Body of pancreas (tissue), 4 donors: ENCODE measurements at regions not wholly inside any gene's neighbourhood (a gene's known extent, or its start where the extent isn't known, plus 50 kb on each side); places are given as distances from the start of the nearest gene placed in this dataset.
A peak's percentile ranks its signal among the peaks of the same experiment; 100 is the strongest.
"Not testable (repeated sequence)": the region's sequence is repeated elsewhere in the genome, so short reads cannot be mapped to it uniquely, and the experiment has no call there.

Source experiments
- ATAC-seq: fragments of 150-250 bp; one replicate; pipeline ENCODE4 v1.9.1; 2016
- DNase-seq, 4 donors: peaks; one replicate each; pipeline ENCODE4 v3.0.0-alpha.2; 2019
- H3K27ac ChIP-seq, 4 donors: fragments of 200-600 bp; sonication (generic); 1 replicate in 3 of 4; 2 replicates in 1 of 4; pipeline versions ENCODE4 v1.5.1 to v1.6.1; 2016 to 2019; ENCODE audit warnings: mild to moderate bottlenecking in 1 of 4, mixed read lengths in 1 of 4, moderate library complexity in 1 of 4
- H3K27me3 ChIP-seq, 2 donors: fragments of 200-600 bp; sonication (generic); one replicate each; pipeline ENCODE4 v1.6.0; 2016; ENCODE audit warnings: mild to moderate bottlenecking in 1 of 2
- H3K36me3 ChIP-seq, 2 donors: fragments of 200-600 bp; sonication (generic); replicated peaks in 1 of 2; 2 replicates each; pipeline ENCODE4 v1.5.1; 2016; ENCODE audit warnings: low read depth in 2 of 2; ENCODE audit not compliant: insufficient read depth in 1 of 2
- H3K4me1 ChIP-seq: fragments of 200-600 bp; sonication (generic); one replicate; pipeline ENCODE4 v1.6.0; 2016
- H3K4me3 ChIP-seq, 2 donors: fragments of 200-600 bp; sonication (generic); 1 replicate in 1 of 2; 2 replicates in 1 of 2; pipeline ENCODE4 v1.5.1; 2016 to 2019
- H3K9me3 ChIP-seq, 3 donors: fragments of 200-600 bp; sonication (generic); 1 replicate in 2 of 3; 2 replicates in 1 of 3; pipeline ENCODE4 v1.5.1; 2016
- POLR2A ChIP-seq, 3 donors: fragments of 450-650 bp; IDR thresholded peaks; one replicate each; pipeline ENCODE4 v1.6.1; 2016; ENCODE audit warnings: antibody characterized with exemption in 3 of 3, mild to moderate bottlenecking in 2 of 3
- WGBS, 2 donors: methylation state at CpG; one replicate each; pipeline ENCODE4 v1.1.5; 2017; 5-methylcytosine and 5-hydroxymethylcytosine counted together
- intact Hi-C: fragments of 100-400 bp; cut with DNase I; formaldehyde crosslinking; loops from one replicate; pipeline ENCODE4 v1.15.1; 2023
- TF ChIP-seq, protein P1 (sequence below), 7 experiments: fragments of 450-650 bp in 4 of 7; fragments of 200-600 bp in 3 of 7; sonication (generic) in 3 of 7; IDR thresholded peaks; one replicate each; pipeline ENCODE4 v1.5.1; 2016 to 2019; ENCODE audit warnings: antibody characterized with exemption in 7 of 7

DNA sequence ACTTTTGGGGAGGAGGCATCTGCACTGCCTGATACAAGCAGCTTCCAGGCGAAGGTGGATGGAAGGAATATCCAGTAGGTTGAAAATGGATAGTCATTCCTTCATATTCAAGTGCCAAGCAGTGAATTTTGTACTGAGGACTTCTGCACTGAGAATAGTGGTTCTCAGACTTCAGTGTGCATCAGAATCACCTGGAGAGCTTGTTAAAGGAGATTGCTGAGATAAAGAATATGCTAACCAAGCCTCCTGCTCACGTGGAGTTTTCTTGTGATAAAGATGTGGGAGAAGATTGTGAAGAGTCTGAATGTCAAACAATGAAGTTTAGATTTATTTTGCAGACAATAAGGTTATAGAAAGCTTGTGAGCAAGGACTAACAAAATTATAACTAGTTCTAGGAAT, 97.8 kb downstream of the HFE start:
- peaks cover 26% of the 10 kb centered on the region for H3K4me1 ChIP-seq
- no peaks in the 10 kb centered on the region for H3K27me3 ChIP-seq
- no peak for DNase-seq
- WGBS, 2 donors, result 65 to 90% methylated on average over 2 of the region's 2 CpGs
- no peak overlapping the region for H3K4me3 ChIP-seq
- H3K9me3 ChIP-seq, result no peaks in the 10 kb centered on the region
- TF ChIP-seq, protein P1, sequence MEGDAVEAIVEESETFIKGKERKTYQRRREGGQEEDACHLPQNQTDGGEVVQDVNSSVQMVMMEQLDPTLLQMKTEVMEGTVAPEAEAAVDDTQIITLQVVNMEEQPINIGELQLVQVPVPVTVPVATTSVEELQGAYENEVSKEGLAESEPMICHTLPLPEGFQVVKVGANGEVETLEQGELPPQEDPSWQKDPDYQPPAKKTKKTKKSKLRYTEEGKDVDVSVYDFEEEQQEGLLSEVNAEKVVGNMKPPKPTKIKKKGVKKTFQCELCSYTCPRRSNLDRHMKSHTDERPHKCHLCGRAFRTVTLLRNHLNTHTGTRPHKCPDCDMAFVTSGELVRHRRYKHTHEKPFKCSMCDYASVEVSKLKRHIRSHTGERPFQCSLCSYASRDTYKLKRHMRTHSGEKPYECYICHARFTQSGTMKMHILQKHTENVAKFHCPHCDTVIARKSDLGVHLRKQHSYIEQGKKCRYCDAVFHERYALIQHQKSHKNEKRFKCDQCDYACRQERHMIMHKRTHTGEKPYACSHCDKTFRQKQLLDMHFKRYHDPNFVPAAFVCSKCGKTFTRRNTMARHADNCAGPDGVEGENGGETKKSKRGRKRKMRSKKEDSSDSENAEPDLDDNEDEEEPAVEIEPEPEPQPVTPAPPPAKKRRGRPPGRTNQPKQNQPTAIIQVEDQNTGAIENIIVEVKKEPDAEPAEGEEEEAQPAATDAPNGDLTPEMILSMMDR (IDR thresholded peaks at IDR 0.05), result no peak
- no peak for TF ChIP-seq POLR2A (IDR thresholded peaks at IDR 0.05)
- no peak for ATAC-seq
- no peaks in the 10 kb centered on the region for H3K36me3 ChIP-seq
- intact Hi-C loops, result no loop called here
- no peak overlapping the region for H3K27ac ChIP-seq

DNA sequence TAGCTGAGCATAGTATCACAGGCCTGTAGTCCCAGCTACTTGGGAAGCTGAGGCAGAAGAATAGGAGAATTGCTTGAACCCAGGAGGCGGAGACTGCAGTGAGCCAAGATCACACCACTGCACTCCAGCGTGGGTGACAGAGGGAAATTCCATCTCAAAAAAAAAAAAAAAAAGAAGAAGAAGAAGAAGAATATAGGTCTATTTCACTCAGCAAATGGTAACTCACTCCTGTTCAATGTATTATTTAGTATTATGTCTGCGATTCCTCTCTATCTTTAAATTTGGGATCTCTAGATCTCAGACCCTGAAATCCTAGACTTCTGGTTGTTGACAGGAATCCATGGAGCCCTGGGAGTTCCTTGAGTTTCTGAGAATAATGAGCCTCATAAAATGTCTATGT, 98.6 kb downstream of the HFE start:
- Histone ChIP-seq H3K36me3 (no peaks in the 10 kb centered on the region), H3K27me3 (no peaks in the 10 kb centered on the region), H3K4me3 (no peak overlapping the region), H3K4me1 (peaks cover 26% of the 10 kb centered on the region), H3K9me3 (no peaks in the 10 kb centered on the region), H3K27ac (no peak overlapping the region)
- intact Hi-C loops, result no loop called here
- no peak for TF ChIP-seq POLR2A (IDR thresholded peaks at IDR 0.05)
- TF ChIP-seq, protein P1 (IDR thresholded peaks at IDR 0.05), result no peak
- DNase-seq (no peak), ATAC-seq (no peak)
- WGBS, 2 donors, result 87 to 95% methylated on average over 3 of the region's 3 CpGs

DNA sequence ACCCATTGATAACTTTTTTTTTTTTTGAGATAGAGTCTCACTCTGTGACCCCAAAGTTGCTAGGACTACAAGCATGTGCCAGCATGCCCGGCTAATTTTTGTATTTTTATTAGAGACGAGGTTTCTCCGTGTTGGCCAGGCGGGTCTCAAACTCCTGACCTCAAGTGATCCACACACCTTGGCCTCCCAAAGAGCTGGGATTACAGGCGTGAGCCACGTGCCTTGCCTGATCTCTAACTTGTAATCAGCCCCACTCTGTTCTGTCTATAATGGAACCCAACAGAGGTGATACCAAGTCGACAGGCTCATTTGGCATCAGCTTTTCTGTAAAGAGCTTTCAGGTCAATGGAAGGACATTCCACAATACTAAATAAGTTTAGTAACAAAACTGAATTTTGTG, 99.4 kb downstream of the HFE start:
- intact Hi-C loops, result no loop called here
- WGBS, 2 donors, result 93 to 96% methylated on average over 7 of the region's 7 CpGs
- Histone ChIP-seq H3K36me3 (no peaks in the 10 kb centered on the region), H3K4me1 (peaks cover 26% of the 10 kb centered on the region), H3K4me3 (no peak overlapping the region), H3K9me3 (no peaks in the 10 kb centered on the region), H3K27ac (no peak overlapping the region), H3K27me3 (no peaks in the 10 kb centered on the region)
- TF ChIP-seq, protein P1 (IDR thresholded peaks at IDR 0.05), result no peak
- TF ChIP-seq POLR2A (IDR thresholded peaks at IDR 0.05), result no peak
- no peak for DNase-seq
- no peak for ATAC-seq

DNA sequence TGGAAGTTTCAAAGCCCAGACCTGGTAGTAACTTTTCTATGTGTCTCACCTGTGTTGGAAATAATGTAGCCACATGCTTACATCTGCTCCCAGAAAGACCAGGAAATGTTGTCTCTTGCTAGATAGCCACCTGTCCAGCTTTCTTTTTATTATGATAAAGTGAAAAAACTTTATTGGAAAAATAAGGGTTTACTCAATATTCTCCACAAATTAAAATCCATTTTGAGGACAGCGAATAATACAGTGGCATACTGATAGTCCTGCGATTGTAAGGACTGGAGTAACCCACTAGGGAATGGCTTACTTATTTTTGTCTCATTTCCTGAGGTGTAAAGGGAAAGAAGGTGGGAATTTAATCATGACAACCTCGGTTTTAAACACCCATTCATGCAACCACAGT, 100.1 kb downstream of the HFE start:
- intact Hi-C loops, result no loop called here
- WGBS, 2 donors, result 51 to 76% methylated on average over 3 of the region's 3 CpGs
- no peaks in the 10 kb centered on the region for H3K27me3 ChIP-seq
- no peak for ATAC-seq
- DNase-seq, result no peak
- TF ChIP-seq, protein P1 (IDR thresholded peaks at IDR 0.05), result no peak
- no peak for TF ChIP-seq POLR2A (IDR thresholded peaks at IDR 0.05)
- no peak overlapping the region for H3K27ac ChIP-seq
- no peaks in the 10 kb centered on the region for H3K36me3 ChIP-seq
- no peaks in the 10 kb centered on the region for H3K9me3 ChIP-seq
- H3K4me1 ChIP-seq, result peaks cover 26% of the 10 kb centered on the region
- no peak overlapping the region for H3K4me3 ChIP-seq

- intact Hi-C loops, result no loop called here
- WGBS, 2 donors, result 10 to 13% methylated on average over 19 to 20 of the region's 20 CpGs
- Histone ChIP-seq H3K4me3 (no peak overlapping the region), H3K36me3 (no peaks in the 10 kb centered on the region), H3K27ac (peak overlapping the region; percentile 42 to 86 (median 74)), H3K9me3 (no peaks in the 10 kb centered on the region), H3K27me3 (no peaks in the 10 kb centered on the region), H3K4me1 (peaks cover 26% of the 10 kb centered on the region)
- peak; percentile 8 for ATAC-seq
- DNase-seq, result peak in 2 of 4 donors; percentile 26 to 27
- TF ChIP-seq, protein P1 (IDR thresholded peaks at IDR 0.05), result no peak
- TF ChIP-seq POLR2A (IDR thresholded peaks at IDR 0.05), result no peak
Measured at GRCh38 chr6:26187981-26188635, 100.9 kb downstream of the HFE start.

DNA sequence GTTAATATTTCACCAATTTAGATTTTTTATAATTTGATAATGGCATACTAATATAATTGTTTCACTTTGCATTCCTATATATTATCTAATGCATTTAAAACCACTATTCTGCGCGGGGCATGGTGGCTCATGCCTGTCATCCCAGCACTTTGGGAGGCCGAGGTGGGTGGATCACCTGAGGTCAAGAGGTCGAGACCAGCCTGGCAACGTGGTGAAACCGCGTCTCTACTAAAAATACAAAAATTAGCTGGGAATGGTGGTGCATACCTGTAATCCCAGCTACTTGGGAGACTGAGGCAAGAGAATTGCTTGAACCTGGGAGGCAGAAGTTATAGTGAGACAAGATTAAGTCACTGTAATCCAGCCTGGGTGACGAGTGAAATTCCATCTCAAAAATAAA, 104.3 kb downstream of the HFE start:
- peaks cover 19% of the 10 kb centered on the region for H3K4me1 ChIP-seq
- H3K27me3 ChIP-seq, intact Hi-C loops, H3K9me3 ChIP-seq, DNase-seq, ATAC-seq, H3K27ac ChIP-seq, H3K36me3 ChIP-seq, H3K4me3 ChIP-seq: not testable (repeated sequence)
- WGBS, 2 donors, result 69 to 75% methylated on average over 8 of the region's 8 CpGs
